HepG2 (cell line): ENCODE measurements at regions not wholly inside any gene's neighbourhood (a gene's known extent, or its start where the extent isn't known, plus 50 kb on each side); places are given as distances from the start of the nearest gene placed in this dataset.
A peak's percentile ranks its signal among the peaks of the same experiment; 100 is the strongest.

Experiments used
- ATAC-seq: fragments of 200-7000 bp; cut with Tn5 transposase; 3 replicates; pipeline ENCODE4 v1.9.1; 2020; ENCODE audit warnings: mild to moderate bottlenecking, moderate library complexity
- BruUV-seq: library from RNA; stranded (reverse); fragments of 400-500 nt; replicated peaks from 2 replicates; lab custom pipeline; 2021; lab: Mats Ljungman, UMichigan
- CTCF ChIA-PET: fragments of 300-600 bp; formaldehyde crosslinking; extraction: SDS; loops from one replicate; lab custom pipeline; 2021; ENCODE audit warnings: low total read pairs, inconsistent platforms, low intra/inter-chr PET ratio; lab: Yijun Ruan, JAX
- POLR2A ChIA-PET: fragments of 350-600 bp; sonication (Branson Sonifier 250); formaldehyde crosslinking; loops from one replicate; lab custom pipeline; 2020; ENCODE audit warnings: antibody characterized with exemption, inconsistent platforms; lab: Yijun Ruan, JAX
- DNase-seq: peaks from one replicate; pipeline ENCODE4 v3.0.0-alpha.2; 2015; ENCODE audit warnings: low spot score
- FAIRE-seq: peaks from 3 replicates; lab custom pipeline; 2011; peaks lifted over from hg19 to GRCh38; lab: Jason Lieb, UNC
- H2AFZ ChIP-seq: one replicate; pipeline ENCODE4 v1.6.1; 2011; ENCODE audit warnings: low read length, inconsistent platforms
- H3K27ac ChIP-seq: fragments of 300-600 bp; 3 replicates; pipeline ENCODE4 v1.8.0; 2011; ENCODE audit warnings: mixed run types, mild to moderate bottlenecking, mixed read lengths, low read length, inconsistent platforms; ENCODE audit not compliant: insufficient read depth; ENCODE audit errors: extremely low read length
- H3K27me3 ChIP-seq, 2 experiments: fragments of 200-600 bp in 1 of 2; 2 replicates in 1 of 2; 3 replicates in 1 of 2; pipeline versions ENCODE4 v1.6.0 to v1.8.0; 2011; ENCODE audit warnings: low read length in 2 of 2, mild to moderate bottlenecking in 2 of 2, moderate library complexity in 2 of 2, inconsistent platforms in 1 of 2; ENCODE audit not compliant: insufficient read depth in 2 of 2, control insufficient read depth in 1 of 2
- H3K36me3 ChIP-seq, 2 experiments: fragments of 200-600 bp in 1 of 2; replicated peaks in 1 of 2; 2 replicates in 1 of 2; 3 replicates in 1 of 2; pipeline versions ENCODE4 v1.5.1 to v1.8.0; 2011; ENCODE audit warnings: low read length in 2 of 2, inconsistent platforms in 1 of 2; ENCODE audit not compliant: insufficient read depth in 2 of 2, control insufficient read depth in 1 of 2
- H3K4me1 ChIP-seq: 2 replicates; pipeline ENCODE4 v1.5.1; 2012; ENCODE audit warnings: low read length, inconsistent platforms; ENCODE audit not compliant: insufficient read depth
- H3K4me2 ChIP-seq: 2 replicates; pipeline ENCODE4 v1.6.0; 2011; ENCODE audit warnings: low read depth, low read length, inconsistent platforms
- H3K4me3 ChIP-seq, 3 experiments: fragments of 200-600 bp in 1 of 3; sonication (generic), shearing (Covaris generic) in 1 of 3; replicated peaks in 1 of 3; 2 replicates each; pipeline ENCODE4 v1.5.1; 2011 to 2016; ENCODE audit warnings: low read length in 3 of 3, inconsistent platforms in 2 of 3, low read depth in 2 of 3, mild to moderate bottlenecking in 2 of 3, control low read depth in 1 of 3, mixed read lengths in 1 of 3; ENCODE audit not compliant: insufficient read depth in 1 of 3
- H3K79me2 ChIP-seq: one replicate; pipeline ENCODE4 v1.6.1; 2011; ENCODE audit warnings: low read length, inconsistent platforms; ENCODE audit not compliant: insufficient read depth
- H3K9ac ChIP-seq: 2 replicates; pipeline ENCODE4 v1.6.0; 2011; ENCODE audit warnings: mild to moderate bottlenecking, low read depth, low read length, inconsistent platforms; ENCODE audit not compliant: insufficient read depth
- H3K9me3 ChIP-seq: 2 replicates; pipeline ENCODE4 v1.5.1; 2012; ENCODE audit warnings: mild to moderate bottlenecking, low read length
- H4K20me1 ChIP-seq: 2 replicates; pipeline ENCODE4 v1.6.0; 2011; ENCODE audit warnings: inconsistent platforms, mild to moderate bottlenecking, low read length, moderate library complexity; ENCODE audit not compliant: insufficient read depth
- FOXO1 ChIP-seq: sonication (generic); formaldehyde crosslinking; IDR thresholded peaks from 2 replicates; pipeline ENCODE4 v1.4.0; 2020; ENCODE audit warnings: missing genetic modification reagents
- HINFP ChIP-seq: sonication (generic); formaldehyde crosslinking; IDR thresholded peaks from 2 replicates; pipeline ENCODE4 v1.4.0; 2020; ENCODE audit warnings: low read depth, mild to moderate bottlenecking, missing genetic modification reagents
- MAFF ChIP-seq: IDR thresholded peaks from 2 replicates; pipeline ENCODE4 v1.6.1; 2011; ENCODE audit warnings: low read depth, low read length, improper control_type of control experiment
- MEF2D ChIP-seq: sonication (generic); formaldehyde crosslinking; IDR thresholded peaks from 2 replicates; pipeline ENCODE4 v1.5.1; 2020; ENCODE audit warnings: mild to moderate bottlenecking, missing genetic modification reagents
- NFIC ChIP-seq: IDR thresholded peaks from 2 replicates; pipeline ENCODE4 v1.6.1; 2012; ENCODE audit warnings: mild to moderate bottlenecking, low read length, inconsistent platforms
- SATB2 ChIP-seq: sonication (generic); formaldehyde crosslinking; IDR thresholded peaks from 2 replicates; pipeline ENCODE4 v1.5.0; 2020; ENCODE audit warnings: missing genetic modification reagents
- SP4 ChIP-seq: sonication (generic); formaldehyde crosslinking; IDR thresholded peaks from 2 replicates; pipeline ENCODE4 v1.8.1; 2023; ENCODE audit warnings: mild to moderate bottlenecking, missing genetic modification reagents
- YEATS4 ChIP-seq: sonication (generic); formaldehyde crosslinking; IDR thresholded peaks from 2 replicates; pipeline ENCODE4 v1.4.0; 2020; ENCODE audit warnings: missing genetic modification reagents, borderline replicate concordance
- ZBTB38 ChIP-seq: sonication (generic); formaldehyde crosslinking; IDR thresholded peaks from 2 replicates; pipeline ENCODE4 v1.5.1; 2020; ENCODE audit warnings: mild to moderate bottlenecking, missing genetic modification reagents
- ZNF17 ChIP-seq: sonication (generic); formaldehyde crosslinking; IDR thresholded peaks from 2 replicates; pipeline ENCODE4 v1.5.0; 2020; ENCODE audit warnings: mild to moderate bottlenecking, missing genetic modification reagents
- ZNF24 ChIP-seq: fragments of 450-650 bp; IDR thresholded peaks from 2 replicates; pipeline ENCODE4 v1.6.1; 2017; ENCODE audit warnings: antibody characterized with exemption, mild to moderate bottlenecking
- ZNF556 ChIP-seq: sonication (generic); formaldehyde crosslinking; IDR thresholded peaks from 2 replicates; pipeline ENCODE4 v1.4.0; 2020; ENCODE audit warnings: mild to moderate bottlenecking, missing genetic modification reagents, borderline replicate concordance
- ZNF704 ChIP-seq: sonication (generic); formaldehyde crosslinking; IDR thresholded peaks from 2 replicates; pipeline ENCODE4 v1.8.1; 2023; ENCODE audit warnings: mild to moderate bottlenecking, inconsistent platforms, moderate library complexity, missing genetic modification reagents, borderline replicate concordance
- ZNF737 ChIP-seq: sonication (generic); formaldehyde crosslinking; IDR thresholded peaks from 2 replicates; pipeline ENCODE4 v1.5.0; 2020; ENCODE audit warnings: missing genetic modification reagents, mild to moderate bottlenecking, borderline replicate concordance
- WGBS: methylation state at CpG from one replicate; pipeline ENCODE4 v1.1.6; 2017; ENCODE audit warnings: low lambda C conversion rate; 5-methylcytosine and 5-hydroxymethylcytosine counted together
- in situ Hi-C: cut with HindIII; loops from 2 replicates; pipeline ENCODE4 v1.10.0; 2017; ENCODE audit warnings: low pct_unique_long_range_greater_than_20kb; ENCODE audit not compliant: extremely low pct_ligation_motif_present
- intact Hi-C: fragments of 100-400 bp; cut with micrococcal nuclease; formaldehyde crosslinking; loops from one replicate; pipeline ENCODE4 v1.10.0; 2022; ENCODE audit not compliant: unreplicated experiment
- TF ChIP-seq, protein P1 (sequence below): sonication (generic); formaldehyde crosslinking; IDR thresholded peaks from 2 replicates; pipeline ENCODE4 v1.4.0; 2020; ENCODE audit warnings: missing genetic modification reagents
- TF ChIP-seq, protein P2 (sequence below): sonication (generic); formaldehyde crosslinking; IDR thresholded peaks from 2 replicates; pipeline ENCODE4 v1.8.1; 2022; ENCODE audit warnings: low read depth, mild to moderate bottlenecking, missing genetic modification reagents
- TF ChIP-seq, protein P3 (sequence below): sonication (generic); formaldehyde crosslinking; IDR thresholded peaks from 2 replicates; pipeline ENCODE4 v1.4.0; 2020; ENCODE audit warnings: mild to moderate bottlenecking, missing genetic modification reagents

GRCh38 chr20:50271176-50271575, 80.5 kb downstream of the CEBPB start:
- ATAC-seq (no peak), DNase-seq (no peak), FAIRE-seq (no peak)
- in situ Hi-C loops (loop anchor here (5.0 kb wide), 1 partner anchor 79 kb away; the partner anchor contains the start of gene CEBPB), intact Hi-C loops (loop anchor here (5.0 kb wide), 1 partner anchor 36 kb away; no protein-coding TSS in a partner anchor)
- Histone ChIP-seq H4K20me1 (no peaks in the 10 kb centered on the region), H3K79me2 (no peaks in the 10 kb centered on the region), H3K4me2 (no peak overlapping the region), H3K36me3 (no peaks in the 10 kb centered on the region), H3K27me3 (peaks cover 0 to 3% of the 10 kb centered on the region in 2 experiments; a peak in 2 of 5 replicates), H3K4me1 (peaks cover 100% of the 10 kb centered on the region), H2AFZ (no peak overlapping the region), H3K9me3 (no peaks in the 10 kb centered on the region), H3K27ac (no peak overlapping the region), H3K9ac (no peak overlapping the region), H3K4me3 (no peak overlapping the region)
- no TSS peak for BruUV-seq
- WGBS = 65% methylated on average over 7 of the region's 7 CpGs
- ChIA-PET CTCF (no interaction called here), POLR2A (no interaction called here)
- TF ChIP-seq, protein P1, sequence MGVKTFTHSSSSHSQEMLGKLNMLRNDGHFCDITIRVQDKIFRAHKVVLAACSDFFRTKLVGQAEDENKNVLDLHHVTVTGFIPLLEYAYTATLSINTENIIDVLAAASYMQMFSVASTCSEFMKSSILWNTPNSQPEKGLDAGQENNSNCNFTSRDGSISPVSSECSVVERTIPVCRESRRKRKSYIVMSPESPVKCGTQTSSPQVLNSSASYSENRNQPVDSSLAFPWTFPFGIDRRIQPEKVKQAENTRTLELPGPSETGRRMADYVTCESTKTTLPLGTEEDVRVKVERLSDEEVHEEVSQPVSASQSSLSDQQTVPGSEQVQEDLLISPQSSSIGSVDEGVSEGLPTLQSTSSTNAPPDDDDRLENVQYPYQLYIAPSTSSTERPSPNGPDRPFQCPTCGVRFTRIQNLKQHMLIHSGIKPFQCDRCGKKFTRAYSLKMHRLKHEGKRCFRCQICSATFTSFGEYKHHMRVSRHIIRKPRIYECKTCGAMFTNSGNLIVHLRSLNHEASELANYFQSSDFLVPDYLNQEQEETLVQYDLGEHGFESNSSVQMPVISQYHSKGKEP = no peak
- TF ChIP-seq ZNF556 (no peak), ZNF704 (CRISPR knock-in tag) (no peak), NFIC (no peak), ZBTB38 (CRISPR knock-in tag) (no peak), ZNF17 (CRISPR knock-in tag) (no peak), MEF2D (CRISPR knock-in tag) (no peak), MAFF (no peak), SATB2 (CRISPR knock-in tag) (no peak), FOXO1 (CRISPR knock-in tag) (peak; percentile 4; the same call in 1 of the 2 replicates), ZNF24 (0 out of 2 replicates have a peak, but pooled peaks have one; percentile 30), SP4 (CRISPR knock-in tag) (no peak), ZNF737 (CRISPR knock-in tag) (0 out of 2 replicates have a peak, but pooled peaks have one; percentile 42), YEATS4 (CRISPR knock-in tag) (no peak), HINFP (CRISPR knock-in tag) (no peak)
- TF ChIP-seq, protein P2, sequence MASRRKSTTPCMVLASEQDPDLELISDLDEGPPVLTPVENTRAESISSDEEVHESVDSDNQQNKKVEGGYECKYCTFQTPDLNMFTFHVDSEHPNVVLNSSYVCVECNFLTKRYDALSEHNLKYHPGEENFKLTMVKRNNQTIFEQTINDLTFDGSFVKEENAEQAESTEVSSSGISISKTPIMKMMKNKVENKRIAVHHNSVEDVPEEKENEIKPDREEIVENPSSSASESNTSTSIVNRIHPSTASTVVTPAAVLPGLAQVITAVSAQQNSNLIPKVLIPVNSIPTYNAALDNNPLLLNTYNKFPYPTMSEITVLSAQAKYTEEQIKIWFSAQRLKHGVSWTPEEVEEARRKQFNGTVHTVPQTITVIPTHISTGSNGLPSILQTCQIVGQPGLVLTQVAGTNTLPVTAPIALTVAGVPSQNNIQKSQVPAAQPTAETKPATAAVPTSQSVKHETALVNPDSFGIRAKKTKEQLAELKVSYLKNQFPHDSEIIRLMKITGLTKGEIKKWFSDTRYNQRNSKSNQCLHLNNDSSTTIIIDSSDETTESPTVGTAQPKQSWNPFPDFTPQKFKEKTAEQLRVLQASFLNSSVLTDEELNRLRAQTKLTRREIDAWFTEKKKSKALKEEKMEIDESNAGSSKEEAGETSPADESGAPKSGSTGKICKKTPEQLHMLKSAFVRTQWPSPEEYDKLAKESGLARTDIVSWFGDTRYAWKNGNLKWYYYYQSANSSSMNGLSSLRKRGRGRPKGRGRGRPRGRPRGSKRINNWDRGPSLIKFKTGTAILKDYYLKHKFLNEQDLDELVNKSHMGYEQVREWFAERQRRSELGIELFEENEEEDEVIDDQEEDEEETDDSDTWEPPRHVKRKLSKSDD (CRISPR knock-in tag) = no peak
- TF ChIP-seq, protein P3, sequence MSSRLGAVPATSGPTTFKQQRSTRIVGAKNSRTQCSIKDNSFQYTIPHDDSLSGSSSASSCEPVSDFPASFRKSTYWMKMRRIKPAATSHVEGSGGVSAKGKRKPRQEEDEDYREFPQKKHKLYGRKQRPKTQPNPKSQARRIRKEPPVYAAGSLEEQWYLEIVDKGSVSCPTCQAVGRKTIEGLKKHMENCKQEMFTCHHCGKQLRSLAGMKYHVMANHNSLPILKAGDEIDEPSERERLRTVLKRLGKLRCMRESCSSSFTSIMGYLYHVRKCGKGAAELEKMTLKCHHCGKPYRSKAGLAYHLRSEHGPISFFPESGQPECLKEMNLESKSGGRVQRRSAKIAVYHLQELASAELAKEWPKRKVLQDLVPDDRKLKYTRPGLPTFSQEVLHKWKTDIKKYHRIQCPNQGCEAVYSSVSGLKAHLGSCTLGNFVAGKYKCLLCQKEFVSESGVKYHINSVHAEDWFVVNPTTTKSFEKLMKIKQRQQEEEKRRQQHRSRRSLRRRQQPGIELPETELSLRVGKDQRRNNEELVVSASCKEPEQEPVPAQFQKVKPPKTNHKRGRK = no peak
